ENCODE measurements at regions not wholly inside any gene's neighbourhood (a gene's known extent, or its start where the extent isn't known, plus 50 kb on each side); places are given as distances from the start of the nearest gene placed in this dataset.

DNA sequence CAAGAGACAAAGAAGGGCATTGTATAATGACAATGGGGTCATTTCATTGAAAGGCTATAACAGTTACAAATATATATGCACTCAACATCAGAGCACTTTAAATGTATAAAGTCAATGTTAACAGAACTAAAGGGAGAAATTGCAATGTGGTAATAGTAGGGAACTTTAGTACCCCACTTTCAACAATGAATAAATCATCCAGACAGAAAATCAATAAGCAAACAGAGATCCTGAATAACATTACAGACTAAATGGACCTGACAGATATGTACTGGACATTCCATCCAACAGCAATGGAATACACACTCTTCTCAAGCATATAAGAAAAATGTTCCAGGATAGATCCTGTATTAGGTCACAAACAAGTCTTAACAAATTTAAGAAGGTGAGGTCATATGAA is 90.5 kb upstream of the ALKAL2 start (continued):
- TF ChIP-seq, protein P1, sequence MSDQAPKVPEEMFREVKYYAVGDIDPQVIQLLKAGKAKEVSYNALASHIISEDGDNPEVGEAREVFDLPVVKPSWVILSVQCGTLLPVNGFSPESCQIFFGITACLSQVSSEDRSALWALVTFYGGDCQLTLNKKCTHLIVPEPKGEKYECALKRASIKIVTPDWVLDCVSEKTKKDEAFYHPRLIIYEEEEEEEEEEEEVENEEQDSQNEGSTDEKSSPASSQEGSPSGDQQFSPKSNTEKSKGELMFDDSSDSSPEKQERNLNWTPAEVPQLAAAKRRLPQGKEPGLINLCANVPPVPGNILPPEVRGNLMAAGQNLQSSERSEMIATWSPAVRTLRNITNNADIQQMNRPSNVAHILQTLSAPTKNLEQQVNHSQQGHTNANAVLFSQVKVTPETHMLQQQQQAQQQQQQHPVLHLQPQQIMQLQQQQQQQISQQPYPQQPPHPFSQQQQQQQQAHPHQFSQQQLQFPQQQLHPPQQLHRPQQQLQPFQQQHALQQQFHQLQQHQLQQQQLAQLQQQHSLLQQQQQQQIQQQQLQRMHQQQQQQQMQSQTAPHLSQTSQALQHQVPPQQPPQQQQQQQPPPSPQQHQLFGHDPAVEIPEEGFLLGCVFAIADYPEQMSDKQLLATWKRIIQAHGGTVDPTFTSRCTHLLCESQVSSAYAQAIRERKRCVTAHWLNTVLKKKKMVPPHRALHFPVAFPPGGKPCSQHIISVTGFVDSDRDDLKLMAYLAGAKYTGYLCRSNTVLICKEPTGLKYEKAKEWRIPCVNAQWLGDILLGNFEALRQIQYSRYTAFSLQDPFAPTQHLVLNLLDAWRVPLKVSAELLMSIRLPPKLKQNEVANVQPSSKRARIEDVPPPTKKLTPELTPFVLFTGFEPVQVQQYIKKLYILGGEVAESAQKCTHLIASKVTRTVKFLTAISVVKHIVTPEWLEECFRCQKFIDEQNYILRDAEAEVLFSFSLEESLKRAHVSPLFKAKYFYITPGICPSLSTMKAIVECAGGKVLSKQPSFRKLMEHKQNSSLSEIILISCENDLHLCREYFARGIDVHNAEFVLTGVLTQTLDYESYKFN (CRISPR knock-in tag; conservative IDR thresholded peaks at IDR 0.05): peak; percentile 64
- TF ChIP-seq EHMT2 (IDR thresholded peaks at IDR 0.05; ENCODE audit: borderline replicate concordance, low read depth, low read length) (no peak), ELF4 (CRISPR knock-in tag; IDR thresholded peaks at IDR 0.05; ENCODE audit: borderline replicate concordance) (no peak), CEBPG (CRISPR knock-in tag; IDR thresholded peaks at IDR 0.05) (peak; percentile 28; the same call in 1 of the 2 replicates), BCL6 (CRISPR knock-in tag; IDR thresholded peaks at IDR 0.05) (peak; percentile 58; the same call in 1 of the 2 replicates), CHD2 (IDR thresholded peaks at IDR 0.05; ENCODE audit: low read depth, low read length) (no peak), ZNF101 (CRISPR knock-in tag; IDR thresholded peaks at IDR 0.05; ENCODE audit: borderline replicate concordance, low read depth) (no peak), ZNF550 (CRISPR knock-in tag; IDR thresholded peaks at IDR 0.05; ENCODE audit: borderline replicate concordance) (no peak), NBN (conservative IDR thresholded peaks at IDR 0.05) (no peak), ARHGAP35 (CRISPR knock-in tag; IDR thresholded peaks at IDR 0.05; ENCODE audit: borderline replicate concordance) (no peak), ONECUT2 (CRISPR knock-in tag; IDR thresholded peaks at IDR 0.05) (peak; percentile 96), ARID2 (CRISPR knock-in tag; IDR thresholded peaks at IDR 0.05; ENCODE audit: borderline replicate concordance) (no peak), MIXL1 (CRISPR knock-in tag; IDR thresholded peaks at IDR 0.05) (0 out of 2 replicates have a peak, but pooled peaks have one; percentile 37), SSRP1 (CRISPR knock-in tag; IDR thresholded peaks at IDR 0.05) (no peak), SUZ12 (IDR thresholded peaks at IDR 0.05; ENCODE audit: low read depth, low read length) (no peak), MEIS2 (CRISPR knock-in tag; IDR thresholded peaks at IDR 0.05) (peak; percentile 81), PPARG (CRISPR knock-in tag; conservative IDR thresholded peaks at IDR 0.05) (0 out of 2 replicates have a peak, but pooled peaks have one; percentile 16)
- TF ChIP-seq, protein P2, sequence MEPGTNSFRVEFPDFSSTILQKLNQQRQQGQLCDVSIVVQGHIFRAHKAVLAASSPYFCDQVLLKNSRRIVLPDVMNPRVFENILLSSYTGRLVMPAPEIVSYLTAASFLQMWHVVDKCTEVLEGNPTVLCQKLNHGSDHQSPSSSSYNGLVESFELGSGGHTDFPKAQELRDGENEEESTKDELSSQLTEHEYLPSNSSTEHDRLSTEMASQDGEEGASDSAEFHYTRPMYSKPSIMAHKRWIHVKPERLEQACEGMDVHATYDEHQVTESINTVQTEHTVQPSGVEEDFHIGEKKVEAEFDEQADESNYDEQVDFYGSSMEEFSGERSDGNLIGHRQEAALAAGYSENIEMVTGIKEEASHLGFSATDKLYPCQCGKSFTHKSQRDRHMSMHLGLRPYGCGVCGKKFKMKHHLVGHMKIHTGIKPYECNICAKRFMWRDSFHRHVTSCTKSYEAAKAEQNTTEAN (CRISPR knock-in tag; conservative IDR thresholded peaks at IDR 0.05): no peak
- TF ChIP-seq, protein P3, sequence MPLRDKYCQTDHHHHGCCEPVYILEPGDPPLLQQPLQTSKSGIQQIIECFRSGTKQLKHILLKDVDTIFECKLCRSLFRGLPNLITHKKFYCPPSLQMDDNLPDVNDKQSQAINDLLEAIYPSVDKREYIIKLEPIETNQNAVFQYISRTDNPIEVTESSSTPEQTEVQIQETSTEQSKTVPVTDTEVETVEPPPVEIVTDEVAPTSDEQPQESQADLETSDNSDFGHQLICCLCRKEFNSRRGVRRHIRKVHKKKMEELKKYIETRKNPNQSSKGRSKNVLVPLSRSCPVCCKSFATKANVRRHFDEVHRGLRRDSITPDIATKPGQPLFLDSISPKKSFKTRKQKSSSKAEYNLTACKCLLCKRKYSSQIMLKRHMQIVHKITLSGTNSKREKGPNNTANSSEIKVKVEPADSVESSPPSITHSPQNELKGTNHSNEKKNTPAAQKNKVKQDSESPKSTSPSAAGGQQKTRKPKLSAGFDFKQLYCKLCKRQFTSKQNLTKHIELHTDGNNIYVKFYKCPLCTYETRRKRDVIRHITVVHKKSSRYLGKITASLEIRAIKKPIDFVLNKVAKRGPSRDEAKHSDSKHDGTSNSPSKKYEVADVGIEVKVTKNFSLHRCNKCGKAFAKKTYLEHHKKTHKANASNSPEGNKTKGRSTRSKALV (CRISPR knock-in tag; IDR thresholded peaks at IDR 0.05): no peak
- TF ChIP-seq, protein P4, sequence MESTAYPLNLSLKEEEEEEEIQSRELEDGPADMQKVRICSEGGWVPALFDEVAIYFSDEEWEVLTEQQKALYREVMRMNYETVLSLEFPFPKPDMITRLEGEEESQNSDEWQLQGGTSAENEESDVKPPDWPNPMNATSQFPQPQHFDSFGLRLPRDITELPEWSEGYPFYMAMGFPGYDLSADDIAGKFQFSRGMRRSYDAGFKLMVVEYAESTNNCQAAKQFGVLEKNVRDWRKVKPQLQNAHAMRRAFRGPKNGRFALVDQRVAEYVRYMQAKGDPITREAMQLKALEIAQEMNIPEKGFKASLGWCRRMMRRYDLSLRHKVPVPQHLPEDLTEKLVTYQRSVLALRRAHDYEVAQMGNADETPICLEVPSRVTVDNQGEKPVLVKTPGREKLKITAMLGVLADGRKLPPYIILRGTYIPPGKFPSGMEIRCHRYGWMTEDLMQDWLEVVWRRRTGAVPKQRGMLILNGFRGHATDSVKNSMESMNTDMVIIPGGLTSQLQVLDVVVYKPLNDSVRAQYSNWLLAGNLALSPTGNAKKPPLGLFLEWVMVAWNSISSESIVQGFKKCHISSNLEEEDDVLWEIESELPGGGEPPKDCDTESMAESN (CRISPR knock-in tag; conservative IDR thresholded peaks at IDR 0.05): no peak
- TF ChIP-seq, protein P5, sequence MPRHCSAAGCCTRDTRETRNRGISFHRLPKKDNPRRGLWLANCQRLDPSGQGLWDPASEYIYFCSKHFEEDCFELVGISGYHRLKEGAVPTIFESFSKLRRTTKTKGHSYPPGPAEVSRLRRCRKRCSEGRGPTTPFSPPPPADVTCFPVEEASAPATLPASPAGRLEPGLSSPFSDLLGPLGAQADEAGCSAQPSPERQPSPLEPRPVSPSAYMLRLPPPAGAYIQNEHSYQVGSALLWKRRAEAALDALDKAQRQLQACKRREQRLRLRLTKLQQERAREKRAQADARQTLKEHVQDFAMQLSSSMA (CRISPR knock-in tag; IDR thresholded peaks at IDR 0.05): no peak

All from HepG2 (cell line).